ENCODE measurements at regions not wholly inside any gene's neighbourhood (a gene's known extent, or its start where the extent isn't known, plus 50 kb on each side); places are given as distances from the start of the nearest gene placed in this dataset.

DNA sequence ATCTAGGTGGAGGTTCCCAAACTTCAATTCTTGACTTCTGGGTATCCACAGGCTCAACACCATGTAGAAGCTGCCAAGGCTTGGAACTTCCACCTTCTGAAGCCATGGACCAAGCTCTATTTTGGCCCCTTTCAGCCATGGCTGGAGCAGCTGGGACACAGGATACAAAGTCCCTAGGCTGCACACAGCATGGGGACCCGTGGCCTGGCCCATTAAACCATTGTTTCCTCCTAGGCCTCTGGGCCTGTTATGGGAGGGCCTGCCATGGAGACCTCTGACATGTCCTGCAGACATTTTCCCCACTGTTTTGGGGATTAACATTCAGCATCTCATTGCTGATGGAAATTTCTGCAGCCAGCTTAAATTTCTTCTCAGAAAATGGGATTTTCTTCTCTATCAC is 1908.0 kb downstream of the EFNA5 start:
- TF ChIP-seq GATA2 (IDR thresholded peaks at IDR 0.05; ENCODE audit: low read depth, low read length) = no peak
- no peak for TF ChIP-seq GATA3 (IDR thresholded peaks at IDR 0.05; ENCODE audit: low read depth, low read length)
